ELF-1 (cell line): ENCODE measurements at regions not wholly inside any gene's neighbourhood (a gene's known extent, or its start where the extent isn't known, plus 50 kb on each side); places are given as distances from the start of the nearest gene placed in this dataset.
"Not testable (repeated sequence)": the region's sequence is repeated elsewhere in the genome, so short reads cannot be mapped to it uniquely, and the experiment has no call there.

ENCODE experiments used
- DNase-seq: peaks from one replicate; pipeline ENCODE4 v3.0.0-alpha.2; 2016; ENCODE audit warnings: low read depth, low spot score

DNA sequence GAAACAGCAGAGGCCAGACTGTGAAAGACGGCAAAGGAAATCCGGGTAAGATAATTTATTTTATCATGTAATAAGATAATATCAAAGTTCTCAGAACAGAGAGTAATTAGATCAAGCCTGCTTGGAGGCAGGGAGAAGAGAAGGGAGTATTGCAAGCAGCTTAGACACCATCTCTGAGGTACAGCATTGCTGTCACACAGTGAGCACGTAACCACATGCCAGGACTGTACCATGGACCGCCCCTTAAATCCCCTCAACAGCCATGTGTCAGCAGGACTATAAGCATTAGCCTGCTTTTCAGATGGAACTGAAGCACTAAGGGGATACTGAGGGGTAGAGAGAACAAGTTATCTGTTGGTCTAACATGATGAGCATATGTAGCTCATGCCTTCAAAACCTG is 141.5 kb downstream of the C6orf118 start:
- no peak for DNase-seq

DNA sequence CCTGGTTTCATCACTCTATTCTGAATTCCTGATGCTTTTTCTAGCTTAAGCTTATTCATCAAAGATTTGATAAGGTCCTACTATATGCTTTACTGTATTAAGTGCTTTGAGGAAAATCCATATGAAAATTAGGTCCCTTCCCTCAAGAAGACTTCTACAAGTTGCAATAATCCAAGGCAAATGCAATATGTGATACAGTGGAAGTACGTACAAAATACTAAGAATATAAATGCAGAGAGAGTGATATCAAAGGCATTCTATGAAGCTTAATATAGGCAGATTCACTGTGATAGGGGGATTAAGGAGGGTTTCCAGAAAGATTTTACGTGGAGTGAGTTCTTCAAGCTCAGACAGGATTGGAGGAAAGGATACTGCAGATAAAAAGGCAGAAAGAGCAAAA is 142.1 kb downstream of the C6orf118 start:
- no peak for DNase-seq

DNA sequence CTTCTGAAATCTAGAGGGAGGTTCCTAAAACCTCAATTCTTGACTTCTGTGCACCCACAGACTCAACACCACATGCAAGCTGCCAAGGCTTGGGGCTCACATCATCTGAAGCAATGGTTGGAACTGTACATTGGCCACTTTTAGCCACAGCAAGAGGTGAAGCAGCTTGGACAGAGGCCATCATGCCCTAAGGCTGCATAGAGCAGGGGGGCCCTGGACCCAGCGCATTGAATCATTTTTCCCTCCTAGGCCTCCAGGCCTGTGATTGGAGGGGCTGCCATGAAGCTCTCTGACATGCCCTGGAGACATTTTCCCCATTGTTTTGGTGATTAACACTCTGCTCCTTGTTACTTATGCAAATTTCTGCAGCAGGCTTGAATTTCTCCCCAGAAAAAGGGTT is 145.9 kb downstream of the C6orf118 start:
- no peak for DNase-seq

DNA sequence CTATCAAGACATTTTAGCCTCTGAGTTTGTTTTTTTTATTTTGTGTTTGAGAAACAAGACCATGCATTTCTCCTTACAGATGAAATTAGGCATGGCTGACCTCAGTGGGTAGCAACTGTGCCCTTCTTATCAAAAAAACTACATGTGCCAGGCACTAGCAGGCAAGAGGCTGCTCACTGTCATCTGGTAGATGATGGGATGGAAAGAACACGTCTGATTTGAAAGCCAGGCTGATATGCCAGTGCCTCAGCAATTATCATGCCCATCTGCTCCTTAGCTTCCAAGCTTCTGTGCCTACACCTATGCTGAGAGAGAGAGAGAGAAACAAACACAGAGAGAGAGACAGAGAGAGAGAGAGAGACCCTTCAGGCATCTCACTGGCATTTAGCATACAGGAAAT is 149.9 kb downstream of the C6orf118 start:
- no peak for DNase-seq

DNA sequence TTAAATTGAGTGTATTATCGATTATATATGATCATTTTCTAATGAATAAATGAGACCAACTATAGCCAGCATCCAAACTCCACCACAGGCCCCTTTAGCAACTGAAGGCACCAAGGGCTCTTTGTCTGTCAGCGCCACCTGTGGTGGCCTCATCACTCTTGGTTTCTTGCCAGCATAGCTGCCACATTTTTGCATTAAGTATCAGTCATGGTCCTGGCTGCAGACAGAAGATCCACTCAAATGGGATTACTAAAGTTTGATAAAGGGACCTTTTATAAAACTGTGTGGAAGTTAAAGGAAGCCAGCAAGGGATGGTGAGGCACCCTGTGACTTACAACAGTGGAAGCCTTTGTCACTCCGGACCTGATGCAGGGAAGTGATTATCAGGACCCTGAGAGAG is 162.9 kb downstream of the C6orf118 start:
- DNase-seq = no peak

DNA sequence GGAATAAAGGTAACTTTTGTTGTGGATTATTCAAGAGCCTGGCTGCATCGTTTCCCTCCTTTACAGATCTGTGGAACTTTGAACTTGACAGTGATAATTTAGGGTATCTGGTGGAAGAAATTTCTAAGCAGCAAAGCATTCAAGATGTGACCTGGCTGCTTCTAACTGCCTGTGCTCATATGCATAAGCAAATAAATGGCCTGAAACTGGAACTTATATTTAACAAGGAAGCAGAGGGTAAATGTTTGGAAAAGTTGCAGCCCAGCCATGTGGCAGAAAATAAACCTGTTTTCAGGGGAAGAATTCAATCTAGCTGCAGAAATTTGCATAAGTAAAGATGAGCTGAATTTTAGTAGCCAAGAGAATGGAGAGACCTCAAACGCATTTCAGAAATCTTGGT is 173.5 kb downstream of the C6orf118 start:
- DNase-seq = no peak

DNA sequence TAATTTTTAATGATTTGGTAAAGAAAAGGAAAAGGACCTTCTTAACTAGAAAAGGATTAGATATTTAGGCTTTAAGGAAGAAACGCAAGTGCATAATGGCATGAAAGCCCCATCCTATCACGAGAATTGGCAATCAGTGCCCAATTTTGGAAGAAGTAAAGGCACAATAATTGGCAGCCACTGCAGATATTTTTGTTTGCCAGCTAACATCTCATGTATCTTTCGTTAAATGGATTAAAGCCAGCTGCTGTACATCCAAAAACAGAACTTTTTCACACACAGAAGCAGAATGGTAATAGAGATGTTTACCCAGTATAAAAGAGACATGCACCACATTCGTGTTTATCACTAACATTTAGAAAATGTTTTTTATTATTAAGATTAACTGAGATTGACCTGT is 180.3 kb downstream of the C6orf118 start:
- no peak for DNase-seq

DNA sequence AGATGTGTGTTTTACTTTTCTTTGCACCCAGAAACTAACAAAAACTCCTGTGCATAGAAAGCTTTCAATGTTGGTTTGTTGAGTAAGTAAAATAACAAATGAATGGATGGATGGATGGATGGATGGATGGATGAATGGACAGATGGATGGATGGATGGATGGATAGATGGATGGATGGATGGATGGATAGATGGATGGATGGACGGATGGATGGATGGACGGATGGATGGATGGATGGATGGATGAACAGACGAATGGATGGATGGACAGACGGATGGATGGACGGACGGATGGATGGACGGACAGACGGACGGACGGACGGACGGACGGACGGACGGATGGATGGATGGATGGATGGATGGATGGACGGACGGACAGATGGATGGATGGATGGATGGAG is 181.7 kb downstream of the C6orf118 start:
- not testable (repeated sequence) for DNase-seq

DNA sequence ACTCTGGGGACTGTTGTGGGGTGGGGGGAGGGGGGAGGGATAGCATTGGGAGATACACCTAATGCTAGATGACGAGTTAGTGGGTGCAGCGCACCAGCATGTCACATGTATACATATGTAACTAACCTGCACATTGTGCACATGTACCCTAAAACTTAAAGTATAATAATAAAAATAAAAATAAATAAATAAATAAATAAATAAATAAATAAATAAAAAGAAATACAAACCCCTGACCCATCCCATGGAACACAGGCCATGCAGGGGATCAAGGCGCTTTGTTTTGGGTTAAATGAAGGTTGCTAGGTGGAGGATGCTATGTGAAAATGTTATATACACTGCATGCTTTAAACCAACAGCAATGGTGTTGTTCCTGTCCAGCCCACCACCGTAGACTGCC is 184.7 kb downstream of the C6orf118 start:
- not testable (repeated sequence) for DNase-seq

DNA sequence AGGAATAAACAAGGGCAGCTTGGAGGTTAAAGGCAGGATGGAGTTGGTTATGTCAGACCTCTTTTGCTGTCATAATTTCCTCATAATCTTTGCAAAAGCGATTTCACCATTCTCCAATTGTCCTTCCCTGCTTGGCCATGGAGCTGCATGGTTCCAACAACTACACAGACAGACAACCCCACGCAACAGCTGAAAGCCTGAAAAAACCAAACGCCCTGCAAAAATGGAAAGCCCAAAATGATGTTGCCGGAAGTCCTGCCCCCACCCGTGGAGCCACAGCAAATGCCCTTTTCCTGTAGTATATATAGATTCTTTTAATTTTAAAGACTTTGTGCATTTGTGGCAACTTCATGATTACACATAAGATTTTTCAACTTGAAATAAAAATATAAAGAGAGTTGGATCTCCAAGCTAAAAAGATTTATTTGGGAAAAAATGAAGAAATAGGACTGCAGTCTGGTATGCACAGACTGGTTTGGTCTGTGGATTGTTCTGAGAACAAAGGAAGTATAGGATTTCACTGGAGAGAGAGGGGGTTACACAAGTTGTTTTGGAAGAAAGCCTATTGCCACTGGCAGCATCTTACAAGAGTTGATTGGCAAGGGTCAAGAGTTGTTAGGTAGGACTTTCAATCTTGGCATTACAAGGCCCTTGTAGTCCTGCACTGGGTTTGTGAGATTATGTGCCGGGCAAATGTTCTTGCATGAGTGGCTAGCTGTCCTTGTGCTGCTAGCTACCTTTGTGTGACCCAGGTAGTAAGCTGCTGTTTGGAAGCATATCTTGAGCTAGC is 190.0 kb downstream of the C6orf118 start:
- no peak for DNase-seq

DNA sequence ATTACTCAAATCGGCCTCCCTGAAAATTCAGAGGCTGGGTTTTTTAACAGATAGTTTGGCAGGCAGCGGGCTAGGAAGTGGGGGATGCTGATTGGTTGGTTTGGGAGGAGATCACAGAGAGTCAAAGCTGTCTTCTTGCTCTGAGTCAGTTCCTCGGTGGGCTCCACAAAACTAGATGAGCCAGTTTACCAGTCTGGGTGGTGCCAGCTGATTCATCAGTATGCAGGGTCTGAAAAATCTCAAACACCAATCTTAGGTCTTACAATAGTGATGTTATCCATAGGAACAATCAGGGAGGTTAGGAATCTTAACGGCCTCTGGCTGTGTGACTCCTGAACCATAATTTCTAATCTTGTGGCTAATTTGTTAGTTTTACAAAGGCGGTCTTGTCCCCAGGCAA is 190.7 kb downstream of the C6orf118 start:
- DNase-seq = no peak

DNA sequence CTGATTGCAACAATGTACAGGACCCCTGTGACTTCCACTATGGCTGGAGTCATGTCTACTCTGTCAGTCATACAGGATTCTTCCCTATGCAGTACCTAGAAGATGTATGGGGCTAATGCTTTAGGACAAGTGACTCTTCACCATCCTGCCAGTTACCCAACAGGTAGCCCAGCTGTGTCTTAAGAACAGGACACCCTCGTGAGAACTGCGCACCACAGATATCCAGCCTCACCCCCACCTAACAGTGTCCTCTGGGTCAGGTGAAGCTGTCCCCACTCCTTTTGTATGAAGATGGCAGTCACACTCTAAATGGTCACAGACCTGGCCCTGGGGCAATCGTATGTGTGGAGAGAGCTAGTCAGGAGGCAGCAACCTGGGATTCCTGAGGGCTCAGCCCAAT is 191.6 kb downstream of the C6orf118 start:
- no peak for DNase-seq

DNA sequence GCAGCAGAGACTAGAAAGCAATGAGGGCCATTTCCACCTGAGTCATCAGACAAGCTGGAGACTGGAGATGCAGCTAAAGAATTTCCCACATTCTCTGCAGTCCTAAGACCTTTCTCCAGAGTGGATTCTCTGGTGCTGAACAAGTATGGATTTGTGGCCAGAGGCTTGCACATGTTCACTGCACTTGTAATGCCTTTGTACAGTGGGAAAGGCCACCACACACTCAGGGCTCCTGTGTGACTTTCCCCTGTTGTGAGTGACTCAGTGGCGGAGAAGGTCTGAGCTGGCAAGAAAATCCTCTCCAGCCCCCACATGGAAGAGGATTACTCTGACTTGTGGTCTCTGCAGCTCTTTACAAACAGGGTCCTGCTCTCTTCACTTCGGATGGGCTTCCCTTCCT is 192.3 kb downstream of the C6orf118 start:
- no peak for DNase-seq

DNA sequence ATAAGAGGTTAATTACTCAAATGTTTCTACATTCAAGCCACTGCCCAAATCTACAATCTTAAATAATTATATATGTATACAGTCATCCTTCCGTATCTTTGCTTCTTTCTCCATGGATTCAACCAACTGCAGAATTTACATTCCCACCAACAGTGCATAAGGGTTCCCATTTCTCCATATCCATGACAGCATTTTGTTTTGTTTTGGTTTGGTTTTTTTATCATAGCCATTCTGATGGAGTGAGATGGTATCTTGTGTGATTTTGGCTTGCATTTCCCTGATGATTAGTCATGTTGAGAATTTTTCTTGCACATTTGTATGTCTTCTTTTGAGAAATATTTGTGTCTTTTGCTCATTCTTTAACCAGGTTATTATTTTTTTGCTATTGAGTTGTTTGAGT is 198.5 kb downstream of the C6orf118 start:
- no peak for DNase-seq

DNA sequence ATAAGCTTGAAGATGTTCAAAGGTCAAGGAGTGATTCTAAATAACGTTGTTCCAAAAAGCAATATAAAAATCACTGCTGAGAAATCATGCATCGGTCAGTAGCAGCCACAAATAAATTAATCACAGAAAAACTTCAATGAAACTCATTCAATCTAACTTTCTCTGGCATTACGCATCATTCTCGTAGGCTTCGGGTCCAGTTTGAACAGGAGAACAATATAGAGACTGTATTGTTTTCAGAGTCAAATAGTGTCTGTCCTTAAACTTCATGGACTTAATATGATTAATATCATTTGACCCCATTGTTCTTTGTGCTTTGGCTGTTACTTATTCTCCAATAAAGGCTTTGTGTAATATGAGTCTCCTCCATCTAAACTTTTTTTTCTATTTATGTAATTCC is 200.4 kb downstream of the C6orf118 start:
- no peak for DNase-seq

DNA sequence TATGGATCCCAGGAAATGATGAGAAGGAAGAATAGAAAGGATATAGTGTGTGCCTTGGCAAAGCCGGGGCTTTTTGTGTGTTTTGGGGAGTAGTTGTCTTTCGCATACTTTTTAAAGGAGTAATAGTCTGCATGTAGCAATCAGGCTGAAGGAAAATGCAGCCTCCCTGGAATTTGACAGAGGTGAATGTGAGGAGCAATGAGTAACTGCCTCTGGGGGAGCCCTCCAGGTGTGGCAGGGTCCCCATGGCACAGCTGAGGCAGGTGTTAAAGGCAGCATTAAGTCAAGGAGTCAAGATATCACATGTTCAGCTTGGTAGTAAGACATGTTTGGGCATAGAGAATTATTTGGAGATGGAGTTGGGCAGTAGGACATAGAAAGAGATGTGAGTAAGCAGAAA is 203.1 kb downstream of the C6orf118 start:
- no peak for DNase-seq

DNA sequence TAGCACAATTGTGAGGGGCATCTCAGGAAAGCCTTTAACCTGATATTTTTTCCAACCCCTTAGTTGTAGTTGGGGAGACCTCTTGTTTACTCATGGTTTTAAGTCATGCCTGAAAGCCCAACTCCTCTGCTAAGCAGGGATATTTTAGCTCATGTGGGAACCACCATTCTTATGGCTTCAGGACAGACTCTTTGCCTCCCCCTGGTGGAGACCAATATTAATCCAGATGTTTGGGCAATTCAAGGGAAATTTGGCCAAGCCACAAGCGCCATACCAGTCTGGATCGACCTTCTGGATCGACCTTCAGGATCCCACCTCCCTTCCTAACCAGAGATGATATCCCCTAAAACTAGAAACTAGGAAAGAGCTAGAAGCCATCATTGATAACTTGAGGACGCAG is 211.2 kb downstream of the C6orf118 start:
- DNase-seq = no peak

DNA sequence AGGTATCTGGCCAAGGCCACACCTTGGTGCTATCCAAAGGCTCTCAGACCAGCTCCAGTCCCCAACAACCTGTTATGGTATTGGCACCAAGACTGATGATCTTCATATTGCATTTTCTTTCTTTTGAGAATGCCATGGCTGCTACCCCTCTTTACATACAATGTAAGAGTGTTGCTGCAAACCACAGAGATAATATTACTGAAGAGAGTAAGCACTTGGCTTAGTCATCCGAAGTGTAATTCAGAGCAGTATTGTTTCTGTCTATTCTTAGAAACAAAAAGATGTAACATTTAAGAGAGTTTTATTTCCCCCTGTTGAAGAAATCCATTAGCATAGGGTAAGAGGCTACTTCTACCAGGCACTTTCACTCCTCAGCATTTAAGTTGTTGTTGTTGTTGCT is 212.5 kb downstream of the C6orf118 start:
- no peak for DNase-seq

DNA sequence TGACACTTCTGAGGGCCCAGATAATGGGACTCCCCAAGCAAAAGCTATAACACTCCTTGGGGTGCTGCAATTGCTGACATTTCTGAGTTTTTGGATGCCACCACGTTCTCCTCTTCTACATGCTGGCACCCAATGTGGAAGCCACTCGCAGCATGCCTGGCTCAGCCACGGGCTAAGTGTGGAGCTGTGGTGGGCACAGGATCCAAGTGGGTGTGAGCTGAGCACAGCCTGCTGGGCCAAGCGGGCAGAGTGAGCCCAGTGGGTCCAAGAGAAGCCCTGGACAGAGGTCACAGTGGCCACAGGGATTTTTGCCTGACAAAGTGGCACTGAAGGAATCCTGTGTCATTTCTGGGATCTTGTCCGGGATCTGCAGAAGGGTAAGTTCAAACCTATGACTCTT is 213.2 kb downstream of the C6orf118 start:
- no peak for DNase-seq

DNA sequence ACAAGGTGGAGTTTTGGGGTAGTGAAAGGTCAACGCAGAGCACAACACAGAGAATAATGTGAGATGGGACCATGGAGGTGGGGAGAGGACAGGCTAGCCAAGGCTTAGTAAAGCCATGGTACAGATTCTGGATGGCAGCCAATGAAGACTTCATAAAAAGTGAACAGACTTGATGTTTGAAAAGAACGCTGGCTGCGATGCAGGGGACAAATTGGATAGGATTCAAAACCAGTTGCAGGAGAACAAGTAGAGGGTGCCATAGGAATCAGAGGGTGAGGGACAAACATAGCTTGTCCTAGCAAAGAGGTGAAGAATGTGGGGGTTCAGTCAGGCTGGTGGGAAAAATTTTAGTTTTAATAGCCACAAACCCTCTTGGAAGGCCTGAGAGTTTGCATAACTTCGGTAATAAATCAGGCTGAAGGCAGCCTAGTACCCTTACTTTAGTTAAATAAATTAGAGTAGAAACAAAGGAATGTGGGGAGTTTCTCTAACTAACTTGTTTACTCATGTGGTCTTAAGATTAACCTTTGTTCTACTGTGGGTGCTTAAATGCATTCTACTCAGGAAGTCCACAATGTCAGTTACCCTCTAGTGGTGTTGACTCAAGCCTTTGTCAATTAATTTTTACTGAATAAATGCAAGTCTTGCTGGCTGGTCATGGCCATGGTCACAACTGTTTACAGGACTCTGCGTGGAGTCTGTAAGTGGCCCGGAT is 216.4 kb downstream of the C6orf118 start:
- DNase-seq = no peak

DNA sequence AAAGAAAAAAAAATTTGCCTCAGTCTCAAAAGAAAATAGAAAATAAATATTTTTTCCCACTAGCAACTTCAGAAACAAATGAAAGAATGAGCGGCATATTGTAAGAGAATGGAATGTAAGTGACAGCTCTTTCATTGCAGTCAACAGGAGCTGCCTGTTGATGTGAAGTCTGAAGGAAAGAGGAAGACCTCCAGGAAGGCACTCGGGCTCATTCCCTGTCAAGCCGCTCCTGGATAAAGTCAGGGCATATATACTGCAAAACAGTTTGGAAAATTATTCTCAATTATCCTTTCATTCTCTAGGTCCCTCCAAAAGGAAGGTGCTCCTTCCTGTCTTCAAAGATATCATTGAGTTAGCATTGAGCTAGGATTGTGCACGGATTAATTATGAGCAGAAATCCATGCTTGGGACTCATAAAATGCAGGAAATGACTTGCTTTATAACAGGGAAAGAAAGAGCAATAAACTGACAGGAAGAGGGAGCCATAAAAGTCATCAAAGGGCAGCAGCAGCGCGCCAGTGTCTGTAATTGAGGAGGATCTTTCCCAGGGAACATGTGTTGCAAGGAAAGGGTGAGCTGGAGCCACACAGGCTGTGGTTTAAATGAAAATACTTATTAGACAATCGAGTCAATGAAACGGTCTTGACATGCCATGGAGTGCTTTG is 218.2 kb downstream of the C6orf118 start:
- no peak for DNase-seq

DNA sequence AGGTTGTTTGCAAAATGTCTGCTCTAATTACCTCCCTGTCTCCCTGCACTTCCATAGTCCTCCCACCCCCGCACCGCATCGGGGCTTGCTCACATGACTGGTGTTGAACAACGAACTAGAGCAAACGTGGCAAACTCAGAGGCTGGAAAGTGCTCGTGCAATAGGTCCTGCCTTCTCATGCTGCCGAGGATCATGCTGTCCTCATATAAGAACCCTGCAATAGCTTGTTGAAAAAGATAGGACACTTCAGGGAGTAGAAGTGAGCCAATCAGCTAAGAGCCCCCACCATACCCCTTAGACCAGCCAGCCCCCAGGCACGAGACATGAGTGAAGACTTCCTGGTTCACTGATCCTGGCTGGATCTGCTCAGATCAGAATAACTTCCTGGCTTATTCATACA is 219.2 kb downstream of the C6orf118 start:
- DNase-seq = no peak

DNA sequence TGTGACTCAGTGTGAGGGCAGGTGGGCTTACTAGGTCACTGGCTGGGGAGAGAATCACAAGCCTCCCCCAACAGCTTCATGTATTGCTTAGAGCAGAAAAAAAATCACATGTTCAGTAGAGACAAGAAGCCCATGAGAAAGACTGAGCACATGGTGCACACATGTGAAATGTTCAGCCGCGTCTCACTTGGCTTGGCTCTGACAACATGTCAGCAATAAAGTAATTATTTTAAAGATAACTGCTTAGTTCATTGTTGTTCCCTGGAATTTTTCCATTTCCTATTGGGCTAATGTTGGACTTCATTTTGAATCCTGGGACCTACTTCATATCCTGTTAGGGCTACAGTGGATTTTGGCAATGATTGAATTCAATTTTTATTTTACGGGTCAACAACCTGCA is 222.6 kb downstream of the C6orf118 start:
- DNase-seq = no peak
